ENCODE measurements at regions not wholly inside any gene's neighbourhood (a gene's known extent, or its start where the extent isn't known, plus 50 kb on each side); places are given as distances from the start of the nearest gene placed in this dataset.

DNA sequence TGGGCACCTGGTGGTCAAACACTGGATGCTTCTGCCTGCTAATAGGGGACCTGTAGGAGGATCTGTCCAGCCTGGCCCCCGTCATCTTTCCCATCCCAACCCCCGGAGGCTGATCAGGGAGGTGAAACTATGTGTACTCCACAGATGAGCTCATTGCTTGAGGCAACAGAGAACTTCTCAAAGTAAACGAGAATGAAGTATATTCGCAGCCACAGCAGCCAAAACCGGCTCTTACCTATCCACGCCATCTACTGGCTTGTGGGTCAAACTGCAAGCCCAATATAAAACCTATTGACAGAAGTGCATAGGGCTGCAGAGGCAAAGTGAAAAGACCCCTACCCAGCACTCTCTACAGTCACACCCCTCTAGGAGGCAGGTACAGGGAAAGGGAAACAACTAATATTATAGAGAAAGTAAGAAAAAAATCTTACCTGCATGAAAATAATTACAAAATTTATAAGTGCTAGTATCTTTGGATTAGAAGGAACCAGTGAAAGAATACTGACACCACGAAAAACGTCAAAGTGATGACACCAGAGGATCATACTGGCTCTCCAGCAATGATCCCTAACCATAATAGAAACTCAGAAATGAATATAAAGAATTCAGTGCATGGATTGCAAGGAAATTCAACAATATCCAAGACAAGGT is 973.5 kb downstream of the ANKRD7 start:
- TF ChIP-seq, protein P1, sequence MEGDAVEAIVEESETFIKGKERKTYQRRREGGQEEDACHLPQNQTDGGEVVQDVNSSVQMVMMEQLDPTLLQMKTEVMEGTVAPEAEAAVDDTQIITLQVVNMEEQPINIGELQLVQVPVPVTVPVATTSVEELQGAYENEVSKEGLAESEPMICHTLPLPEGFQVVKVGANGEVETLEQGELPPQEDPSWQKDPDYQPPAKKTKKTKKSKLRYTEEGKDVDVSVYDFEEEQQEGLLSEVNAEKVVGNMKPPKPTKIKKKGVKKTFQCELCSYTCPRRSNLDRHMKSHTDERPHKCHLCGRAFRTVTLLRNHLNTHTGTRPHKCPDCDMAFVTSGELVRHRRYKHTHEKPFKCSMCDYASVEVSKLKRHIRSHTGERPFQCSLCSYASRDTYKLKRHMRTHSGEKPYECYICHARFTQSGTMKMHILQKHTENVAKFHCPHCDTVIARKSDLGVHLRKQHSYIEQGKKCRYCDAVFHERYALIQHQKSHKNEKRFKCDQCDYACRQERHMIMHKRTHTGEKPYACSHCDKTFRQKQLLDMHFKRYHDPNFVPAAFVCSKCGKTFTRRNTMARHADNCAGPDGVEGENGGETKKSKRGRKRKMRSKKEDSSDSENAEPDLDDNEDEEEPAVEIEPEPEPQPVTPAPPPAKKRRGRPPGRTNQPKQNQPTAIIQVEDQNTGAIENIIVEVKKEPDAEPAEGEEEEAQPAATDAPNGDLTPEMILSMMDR (IDR thresholded peaks at IDR 0.05; ENCODE audit: insufficient read depth, low read length, poor library complexity, severe bottlenecking): peak; percentile 85
- Histone ChIP-seq H3K27me3 (ENCODE audit: control insufficient read depth, insufficient read depth, low read length) (no peaks in the 10 kb centered on the region), H3K4me3 (ENCODE audit: low read depth, low read length) (no peak overlapping the region), H3K36me3 (ENCODE audit: control insufficient read depth, insufficient read depth, low read length) (no peaks in the 10 kb centered on the region)
- peak; percentile 37 for DNase-seq (ENCODE audit: low read depth)

DNA sequence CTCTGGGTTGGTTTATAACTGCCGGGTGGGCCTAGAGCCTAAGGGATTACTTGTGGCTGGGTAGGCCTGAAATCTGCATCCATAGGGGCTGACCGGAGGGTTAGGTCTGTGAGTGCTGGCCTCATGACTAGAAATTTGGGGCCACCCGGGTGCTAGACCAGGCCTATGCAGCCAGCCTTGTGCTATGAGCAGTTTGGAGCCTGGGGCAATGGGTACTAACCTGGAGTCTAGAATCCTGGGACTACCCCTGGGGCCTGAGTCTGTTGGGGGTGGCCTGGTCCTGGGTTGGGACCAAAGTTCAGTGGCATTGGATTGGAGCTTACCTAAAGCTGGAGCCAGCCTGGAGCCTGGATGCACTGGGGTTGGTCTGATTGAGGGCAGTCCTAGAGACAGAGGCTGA is 995.2 kb downstream of the ANKRD7 start:
- TF ChIP-seq, protein P1 (IDR thresholded peaks at IDR 0.05; ENCODE audit: insufficient read depth, low read length, poor library complexity, severe bottlenecking): no peak
- no peak for DNase-seq (ENCODE audit: low read depth)
- no peaks in the 10 kb centered on the region for H3K36me3 ChIP-seq (ENCODE audit: control insufficient read depth, insufficient read depth, low read length)
- no peak overlapping the region for H3K4me3 ChIP-seq (ENCODE audit: low read depth, low read length)
- no peaks in the 10 kb centered on the region for H3K27me3 ChIP-seq (ENCODE audit: control insufficient read depth, insufficient read depth, low read length)

DNA sequence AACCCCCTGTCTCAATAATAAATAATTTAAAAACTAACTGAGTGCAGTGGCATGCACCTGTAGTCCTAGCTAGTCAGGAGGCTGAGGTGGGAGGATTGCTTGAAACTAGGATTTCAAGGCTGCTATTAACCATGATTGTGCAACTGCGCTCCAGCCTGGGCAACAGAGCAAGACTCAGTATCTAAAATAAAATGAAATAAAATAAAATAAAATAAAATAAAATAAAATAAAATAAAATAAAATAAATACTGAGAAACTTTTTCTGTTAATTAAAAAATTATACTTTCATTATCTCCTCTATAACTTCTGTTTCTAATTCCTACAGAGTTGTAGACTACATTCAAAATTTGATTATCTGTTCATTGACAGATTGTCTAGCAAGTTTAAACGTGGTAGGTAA is 999.4 kb downstream of the ANKRD7 start:
- TF ChIP-seq, protein P1 (IDR thresholded peaks at IDR 0.05; ENCODE audit: insufficient read depth, low read length, poor library complexity, severe bottlenecking): no peak
- H3K27me3 ChIP-seq (ENCODE audit: control insufficient read depth, insufficient read depth, low read length): no peaks in the 10 kb centered on the region
- no peak for DNase-seq (ENCODE audit: low read depth)
- H3K4me3 ChIP-seq (ENCODE audit: low read depth, low read length): no peak overlapping the region
- H3K36me3 ChIP-seq (ENCODE audit: control insufficient read depth, insufficient read depth, low read length): no peaks in the 10 kb centered on the region

DNA sequence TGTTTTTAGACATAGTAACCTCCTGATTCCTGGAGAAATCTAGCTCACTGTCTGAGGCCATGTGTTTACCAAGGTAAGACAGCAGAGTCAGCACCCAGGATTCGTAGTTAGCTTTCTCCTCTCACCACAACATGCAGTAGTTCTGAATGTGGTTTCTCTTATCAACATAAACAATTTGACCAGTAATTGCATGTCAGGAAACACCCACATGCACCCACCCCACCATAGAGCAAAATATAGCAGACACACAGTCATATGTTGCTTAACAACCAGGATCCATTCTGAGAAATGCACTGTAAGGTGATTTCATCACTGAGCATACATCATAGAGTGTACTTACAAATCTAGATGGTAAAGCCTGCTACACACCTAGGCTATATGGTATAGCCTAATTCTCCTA is 1004.0 kb downstream of the ANKRD7 start:
- DNase-seq (ENCODE audit: low read depth): no peak
- H3K27me3 ChIP-seq (ENCODE audit: control insufficient read depth, insufficient read depth, low read length): no peaks in the 10 kb centered on the region
- H3K4me3 ChIP-seq (ENCODE audit: low read depth, low read length): no peak overlapping the region
- no peaks in the 10 kb centered on the region for H3K36me3 ChIP-seq (ENCODE audit: control insufficient read depth, insufficient read depth, low read length)
- TF ChIP-seq, protein P1 (IDR thresholded peaks at IDR 0.05; ENCODE audit: insufficient read depth, low read length, poor library complexity, severe bottlenecking): no peak

DNA sequence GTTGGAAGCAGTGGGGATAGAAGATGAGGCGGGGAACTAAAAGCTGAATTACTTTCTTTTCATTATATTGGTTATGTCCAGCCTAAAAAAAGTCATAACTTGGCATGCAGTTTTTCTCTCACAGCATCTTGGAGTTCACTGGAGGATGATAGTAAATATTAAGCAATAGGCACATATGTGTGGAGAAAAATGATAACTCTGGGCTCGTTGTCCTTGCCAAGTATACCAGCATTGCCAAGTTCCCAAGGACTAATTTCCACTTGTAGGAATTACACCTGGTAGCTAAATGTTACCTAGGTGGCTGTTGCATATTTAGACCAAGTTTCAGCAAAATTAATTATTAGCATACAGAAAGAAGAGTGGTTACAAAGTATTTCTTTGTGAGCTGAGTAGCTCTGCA is 1007.6 kb downstream of the ANKRD7 start:
- DNase-seq (ENCODE audit: low read depth): no peak
- H3K36me3 ChIP-seq (ENCODE audit: control insufficient read depth, insufficient read depth, low read length): no peaks in the 10 kb centered on the region
- no peak overlapping the region for H3K4me3 ChIP-seq (ENCODE audit: low read depth, low read length)
- H3K27me3 ChIP-seq (ENCODE audit: control insufficient read depth, insufficient read depth, low read length): no peaks in the 10 kb centered on the region
- TF ChIP-seq, protein P1 (IDR thresholded peaks at IDR 0.05; ENCODE audit: insufficient read depth, low read length, poor library complexity, severe bottlenecking): no peak

DNA sequence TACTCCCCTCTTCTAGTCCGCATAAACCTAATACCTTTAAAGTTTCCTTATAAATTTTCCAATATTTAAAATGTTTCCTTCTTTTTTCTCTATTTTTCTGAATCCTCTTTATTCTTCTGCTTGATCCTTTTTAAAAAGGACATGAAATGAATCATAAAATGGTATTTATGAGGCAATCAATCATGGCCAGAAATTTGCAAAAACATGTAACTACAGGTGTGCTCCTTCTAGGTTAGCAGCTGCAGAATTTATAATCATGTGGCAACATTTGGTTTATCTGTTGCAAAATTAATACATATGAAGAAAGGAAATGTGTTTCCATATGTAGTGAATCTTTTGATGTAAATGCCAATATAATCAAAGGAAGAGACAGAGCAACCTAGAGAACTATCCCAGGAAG is 1008.5 kb downstream of the ANKRD7 start:
- TF ChIP-seq, protein P1 (IDR thresholded peaks at IDR 0.05; ENCODE audit: insufficient read depth, low read length, poor library complexity, severe bottlenecking): no peak
- Histone ChIP-seq H3K36me3 (ENCODE audit: control insufficient read depth, insufficient read depth, low read length) (no peaks in the 10 kb centered on the region), H3K27me3 (ENCODE audit: control insufficient read depth, insufficient read depth, low read length) (no peaks in the 10 kb centered on the region), H3K4me3 (ENCODE audit: low read depth, low read length) (no peak overlapping the region)
- no peak for DNase-seq (ENCODE audit: low read depth)
